IPS DF 4.7 (cell line): ENCODE measurements at regions not wholly inside any gene's neighbourhood (a gene's known extent, or its start where the extent isn't known, plus 50 kb on each side); places are given as distances from the start of the nearest gene placed in this dataset.

Source experiments
- DNase-seq: peaks from one replicate; pipeline ENCODE4 v3.0.0-alpha.2; 2013; ENCODE audit warnings: low spot score; ENCODE audit errors: extremely low read depth

DNA sequence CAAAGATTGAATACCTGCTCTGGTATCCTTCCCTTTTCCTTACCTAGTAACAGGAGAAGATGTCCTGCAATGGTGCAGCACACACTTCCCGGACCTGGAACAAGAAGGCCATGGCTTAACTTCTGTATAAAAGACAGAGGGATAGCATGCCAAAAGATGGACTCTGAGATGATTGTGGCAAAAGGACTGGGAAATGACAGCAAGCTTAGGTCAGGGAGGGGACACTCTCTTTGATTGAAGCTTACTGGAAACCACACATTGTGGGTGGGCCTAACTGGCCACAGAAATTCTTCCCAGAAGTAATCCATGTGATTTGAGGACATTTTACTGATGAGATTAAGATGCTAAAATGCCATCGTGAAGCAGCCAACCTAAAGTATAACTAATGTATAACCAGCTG, 71.0 kb upstream of the OTUD4 start:
- DNase-seq: no peak

DNA sequence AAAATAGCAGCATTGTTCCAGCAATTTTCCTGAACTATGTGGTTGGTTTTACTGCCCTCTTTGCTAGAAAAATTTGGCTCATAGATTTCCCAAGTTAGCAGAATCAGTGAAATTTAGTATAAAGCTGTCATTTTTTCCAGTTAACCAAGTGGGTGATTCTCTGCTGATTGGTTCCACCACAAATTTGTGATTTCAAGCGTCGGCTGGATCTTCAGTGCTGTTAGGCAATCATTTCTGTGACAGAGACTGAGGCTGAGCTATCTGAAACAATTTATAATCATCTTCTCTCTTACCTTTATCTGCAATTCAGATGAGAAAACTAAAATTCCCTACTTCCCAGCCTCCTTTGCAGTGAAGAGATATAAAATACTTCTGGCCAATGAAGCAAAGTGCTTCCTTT, 68.6 kb upstream of the OTUD4 start:
- DNase-seq: no peak

DNA sequence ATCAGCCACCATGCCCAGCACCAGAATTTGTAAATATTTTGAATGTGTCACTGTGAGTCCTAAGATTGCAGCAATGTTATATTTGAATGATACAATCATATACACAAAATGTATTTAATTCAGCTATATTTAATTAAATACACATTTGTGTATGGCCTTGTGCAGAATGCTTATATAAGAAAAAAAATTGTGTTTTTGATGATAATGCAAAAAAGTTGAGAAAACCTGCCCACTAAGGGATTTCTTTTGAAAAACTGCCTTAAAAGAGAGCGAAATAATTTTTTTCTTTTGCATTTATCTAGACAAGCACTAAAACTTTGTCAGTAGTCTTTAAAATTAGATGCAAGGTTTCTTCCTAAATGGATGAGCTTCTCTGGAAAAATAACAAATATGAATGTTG, 68.1 kb upstream of the OTUD4 start:
- no peak for DNase-seq

DNA sequence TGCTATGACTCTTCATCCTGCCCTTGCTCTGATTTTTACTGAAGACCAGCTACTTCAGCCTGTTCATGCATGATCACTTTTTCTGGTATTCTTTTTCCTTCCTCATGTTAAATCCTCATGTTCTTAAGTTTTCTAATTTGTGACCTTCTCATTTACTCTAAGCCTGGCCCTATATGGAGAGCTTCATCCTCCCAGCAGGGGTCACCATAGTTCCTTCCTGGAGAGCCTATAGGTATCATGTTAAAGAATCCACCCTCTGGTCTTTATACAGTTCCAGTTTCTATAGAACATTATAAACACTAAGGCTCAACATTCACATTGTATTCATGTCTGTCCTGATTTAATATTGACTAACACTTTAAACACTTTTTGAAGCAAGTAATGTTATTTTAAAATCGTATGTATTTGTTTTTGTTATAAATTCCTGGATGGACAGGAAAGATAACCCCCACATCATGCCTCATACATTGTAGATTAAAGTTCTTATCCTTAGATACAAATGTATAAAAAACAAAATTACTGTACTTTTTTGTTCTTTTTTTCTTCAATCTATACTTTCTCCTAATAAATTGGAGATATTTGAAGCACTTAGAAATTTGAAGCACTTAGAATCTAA, 53.8 kb upstream of the OTUD4 start:
- DNase-seq: peak; percentile 16

DNA sequence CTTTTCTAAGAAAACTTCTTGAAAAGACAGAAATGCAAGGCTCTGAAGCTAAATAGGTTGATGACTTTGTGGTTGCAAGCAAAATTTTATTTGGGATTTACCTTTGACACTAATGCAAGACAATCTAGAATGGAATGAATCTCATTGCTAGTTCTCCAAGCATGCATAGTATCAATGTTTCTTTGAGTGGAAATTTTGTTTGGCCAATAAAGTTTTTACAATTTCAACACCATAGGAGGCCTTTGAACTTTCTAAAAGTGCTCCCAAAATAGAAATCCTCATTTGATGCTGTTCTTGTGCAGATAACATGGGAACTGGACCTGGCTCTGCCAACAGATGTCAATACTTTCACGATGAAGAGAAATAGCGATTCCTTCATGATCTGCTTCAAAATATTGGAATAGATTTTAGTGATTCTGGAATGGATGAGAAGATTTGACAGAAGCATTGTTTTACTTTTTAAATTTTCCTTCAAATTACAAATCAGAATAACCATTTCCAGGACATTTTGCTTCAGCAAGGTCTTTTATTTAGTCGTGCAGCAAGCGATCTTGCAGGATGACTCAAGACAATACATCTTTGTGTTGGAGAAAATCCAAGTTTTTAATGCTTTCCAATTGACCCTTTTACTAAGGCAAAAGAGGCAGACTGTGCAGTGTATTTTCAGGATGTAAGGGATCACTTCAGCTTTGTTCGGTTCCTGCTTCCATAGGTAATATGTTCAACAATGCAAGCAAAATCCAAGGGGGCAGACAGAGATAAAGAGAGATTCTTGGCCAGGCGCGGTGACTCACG, 51.7 kb upstream of the OTUD4 start:
- no peak for DNase-seq

DNA sequence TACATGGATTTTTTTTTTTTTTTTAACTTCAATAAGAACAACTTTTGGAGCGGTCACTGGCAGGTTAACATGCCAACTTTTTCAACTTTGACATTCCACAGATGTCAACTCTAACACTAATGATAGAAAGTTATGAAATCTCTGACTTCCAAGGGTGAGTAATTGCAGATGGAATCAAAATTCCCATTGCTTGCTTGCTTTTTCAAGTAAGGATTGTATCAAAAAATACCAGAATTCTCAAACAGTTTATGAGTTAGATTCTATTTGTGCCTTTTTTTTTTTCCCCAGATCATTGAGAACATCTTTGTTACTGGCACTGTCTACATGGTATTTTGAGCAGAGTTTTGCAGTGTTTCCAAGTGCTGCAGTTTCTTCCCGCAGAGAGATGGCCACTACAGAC, 50.3 kb upstream of the OTUD4 start:
- no peak for DNase-seq
